GM19438 (cell line): ENCODE measurements at regions not wholly inside any gene's neighbourhood (a gene's known extent, or its start where the extent isn't known, plus 50 kb on each side); places are given as distances from the start of the nearest gene placed in this dataset.
"Not testable (repeated sequence)": the region's sequence is repeated elsewhere in the genome, so short reads cannot be mapped to it uniquely, and the experiment has no call there.

Source experiments
- ATAC-seq: cut with Tn5 transposase; IDR thresholded peaks from one replicate; pipeline ENCODE4 v1.9.1; 2021; ENCODE audit warnings: low read depth; ENCODE audit not compliant: unreplicated experiment

DNA sequence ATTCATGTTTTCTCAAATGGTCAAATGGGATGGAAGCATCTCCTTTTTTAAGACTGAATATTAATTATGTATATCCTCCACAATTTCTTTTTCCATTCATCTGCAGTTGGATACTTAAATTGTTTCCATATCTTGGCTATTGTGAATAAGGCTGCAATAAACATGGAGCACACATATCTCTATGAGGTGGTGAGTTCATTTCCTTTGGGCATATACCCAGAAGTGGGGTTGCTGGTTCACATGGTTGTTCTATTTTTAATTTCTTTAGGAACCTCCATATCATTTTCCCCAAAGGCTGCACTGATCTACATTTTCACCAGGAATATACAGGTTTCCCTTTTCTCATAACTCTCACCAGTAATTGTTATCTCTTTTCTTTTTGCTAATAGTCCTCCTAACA, 566.3 kb downstream of the KCTD12 start:
- no peak for ATAC-seq

DNA sequence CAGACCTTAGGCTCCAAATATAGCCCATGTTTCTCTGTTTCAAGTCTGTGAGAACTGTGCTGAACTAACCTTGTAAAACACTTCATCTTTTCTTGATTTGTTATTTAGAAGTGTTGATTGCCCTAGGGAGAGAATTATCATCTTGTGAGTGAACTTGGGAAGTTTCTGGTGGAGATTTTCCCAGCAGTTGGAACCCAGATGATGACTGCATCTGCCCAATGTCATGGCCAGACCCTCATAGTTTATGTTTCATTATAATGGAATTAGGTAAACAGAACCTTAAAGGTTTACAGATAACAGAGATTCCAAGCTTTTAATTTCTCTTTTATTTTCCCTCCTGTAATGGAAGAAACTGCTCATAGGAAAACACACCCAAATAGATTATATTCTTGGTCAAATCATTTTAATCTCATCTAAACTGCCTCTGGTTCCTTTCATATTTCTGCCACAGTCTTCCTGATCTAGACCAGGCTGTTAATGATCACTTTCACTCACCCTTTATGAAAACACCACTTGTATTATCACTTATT, 569.1 kb downstream of the KCTD12 start:
- ATAC-seq: no peak

DNA sequence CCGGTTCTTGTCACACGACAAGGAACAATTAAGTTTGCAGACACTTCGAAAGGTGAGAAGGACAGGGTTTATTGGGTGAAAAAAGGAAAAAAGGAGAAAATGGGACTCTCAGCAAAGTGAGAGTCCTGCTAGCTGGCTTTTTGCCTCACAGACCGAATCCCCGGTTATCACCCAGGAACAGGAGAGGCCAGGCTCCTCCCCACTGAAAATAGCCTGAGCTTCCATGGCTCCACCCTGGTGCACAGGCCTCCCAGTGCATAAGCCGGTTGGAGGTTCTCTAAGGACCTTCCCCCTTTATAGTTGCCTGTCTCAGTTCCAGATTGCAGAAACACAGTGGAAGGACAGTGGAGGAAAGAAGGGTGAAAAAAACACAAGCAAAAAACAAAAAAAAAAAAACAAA, 571.7 kb downstream of the KCTD12 start:
- no peak for ATAC-seq

GRCh38 chr13:76307142-76307541, 579.1 kb downstream of the KCTD12 start:
- ATAC-seq: no peak

- no peak for ATAC-seq
These were observed 585.5 kb downstream of the KCTD12 start for GRCh38 chr13:76300688-76301087.

- ATAC-seq: no peak
These were observed 588.9 kb downstream of the KCTD12 start for GRCh38 chr13:76297331-76297730.

GRCh38 chr13:76296751-76297150, 589.5 kb downstream of the KCTD12 start:
- no peak for ATAC-seq

DNA sequence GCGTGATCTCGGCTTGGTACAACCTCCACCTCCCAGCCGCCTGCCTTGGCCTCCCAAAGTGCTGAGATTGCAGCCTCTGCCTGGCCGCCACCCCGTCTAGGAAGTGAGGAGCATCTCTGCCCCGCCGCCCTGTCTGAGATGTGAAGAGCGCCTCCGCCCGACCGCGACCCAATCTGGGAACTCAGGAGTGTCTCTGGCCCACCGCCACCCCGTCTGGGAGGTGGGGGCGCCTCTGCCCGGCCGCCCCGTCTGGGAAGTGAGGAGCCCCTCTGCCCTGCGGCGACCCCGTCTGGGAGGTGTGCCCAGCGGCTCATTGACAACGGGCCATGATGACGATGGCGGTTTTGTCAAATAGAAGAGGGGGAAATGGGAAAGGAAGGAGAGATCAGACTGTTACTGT, 591.2 kb downstream of the KCTD12 start:
- not testable (repeated sequence) for ATAC-seq

GRCh38 chr13:76293751-76294150, 592.5 kb downstream of the KCTD12 start:
- no peak for ATAC-seq

DNA sequence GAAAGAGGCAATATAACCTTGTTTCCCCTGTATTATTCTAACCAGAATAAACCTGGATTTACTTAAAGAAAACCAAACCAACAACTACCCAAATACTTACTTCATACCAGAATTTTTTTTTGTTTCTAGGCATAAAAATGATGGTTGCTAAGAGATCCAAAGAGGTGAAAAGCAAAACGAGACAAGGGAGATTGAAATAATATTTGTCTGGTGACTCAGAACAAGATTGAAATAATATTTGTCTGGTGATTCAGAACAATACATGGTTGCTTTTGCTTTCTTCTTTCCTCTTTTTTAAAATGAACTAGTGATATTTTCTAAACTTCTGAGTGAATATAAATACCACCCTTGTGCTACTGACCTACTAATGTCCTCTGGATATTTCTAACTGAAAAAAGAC, 592.9 kb downstream of the KCTD12 start:
- ATAC-seq: no peak

GRCh38 chr13:76292726-76293125, 593.5 kb downstream of the KCTD12 start:
- no peak for ATAC-seq

- no peak for ATAC-seq
These were observed 594.2 kb downstream of the KCTD12 start for GRCh38 chr13:76292031-76292430.

- ATAC-seq: no peak
These were observed 596.6 kb downstream of the KCTD12 start for GRCh38 chr13:76289558-76289957.

- ATAC-seq: no peak
These were observed 600.0 kb downstream of the KCTD12 start for GRCh38 chr13:76286178-76286577.

DNA sequence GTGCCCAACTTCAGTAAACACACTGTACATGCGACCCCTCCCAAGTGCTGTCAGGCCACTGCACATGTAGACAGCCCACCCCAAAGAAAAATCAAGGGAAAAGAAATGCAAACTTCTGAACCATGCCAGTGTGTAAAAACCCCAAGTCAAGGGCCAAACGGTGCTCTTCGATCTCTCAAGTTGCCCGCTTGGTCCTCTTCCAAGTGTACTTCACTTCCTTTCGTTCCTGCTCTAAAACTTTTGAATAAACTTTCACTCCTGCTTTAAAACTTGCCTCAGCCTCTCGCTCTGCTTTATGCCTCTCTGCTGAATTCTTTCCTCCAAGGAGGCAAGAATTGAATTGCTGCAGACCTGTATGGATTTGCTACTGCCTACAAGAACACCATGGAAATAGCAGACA, 600.7 kb downstream of the KCTD12 start:
- ATAC-seq: no peak

DNA sequence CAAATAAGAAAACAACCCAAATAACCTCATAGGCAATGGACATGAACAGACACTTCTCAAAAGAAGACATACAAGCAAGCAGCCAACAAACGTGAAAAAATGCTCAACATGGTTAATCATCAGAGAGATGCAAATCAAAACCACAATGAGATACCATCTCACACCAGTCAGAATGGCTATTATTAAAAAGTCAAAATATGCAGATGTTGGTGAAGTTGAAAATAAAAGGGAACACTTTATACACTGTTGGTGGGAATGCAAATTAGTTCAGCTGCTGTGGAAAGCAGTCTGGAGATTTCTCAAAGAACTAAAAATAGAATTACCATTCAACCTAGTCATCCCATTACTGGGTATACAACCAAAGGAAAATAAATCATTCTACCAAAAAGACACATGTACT, 606.4 kb downstream of the KCTD12 start:
- ATAC-seq: not testable (repeated sequence)

DNA sequence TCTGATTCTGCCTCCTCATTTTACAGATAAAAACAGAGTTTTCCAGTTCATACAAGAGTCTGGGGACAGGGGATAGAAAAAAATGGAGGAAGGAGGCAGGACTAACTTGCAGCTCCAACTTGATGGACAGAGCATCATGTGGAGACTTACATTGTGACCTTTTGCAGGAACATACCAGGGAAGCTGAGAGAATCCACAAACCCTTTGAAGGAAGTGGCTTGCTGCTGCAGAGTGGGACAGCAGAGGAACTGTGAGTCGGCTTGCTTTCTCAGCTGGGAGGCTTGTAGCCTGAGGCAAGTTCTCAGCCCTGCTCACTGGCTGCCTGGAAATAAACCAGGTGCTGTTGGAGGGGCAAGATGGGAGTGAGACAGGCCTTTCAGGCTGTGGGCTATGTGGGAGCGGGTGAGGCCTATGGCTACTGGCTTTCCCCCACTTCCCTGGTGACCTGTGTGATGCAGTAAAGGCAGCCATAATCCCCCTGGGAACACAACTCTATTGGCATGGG, 614.4 kb downstream of the KCTD12 start:
- ATAC-seq: no peak

GRCh38 chr13:76268307-76268706, 617.9 kb downstream of the KCTD12 start:
- not testable (repeated sequence) for ATAC-seq

- no peak for ATAC-seq
These were observed 619.0 kb downstream of the KCTD12 start for GRCh38 chr13:76267216-76267615.

GRCh38 chr13:76266561-76266960, 619.6 kb downstream of the KCTD12 start:
- ATAC-seq: no peak

GRCh38 chr13:76250211-76250610, 614.1 kb downstream of the LMO7 start:
- ATAC-seq: no peak

DNA sequence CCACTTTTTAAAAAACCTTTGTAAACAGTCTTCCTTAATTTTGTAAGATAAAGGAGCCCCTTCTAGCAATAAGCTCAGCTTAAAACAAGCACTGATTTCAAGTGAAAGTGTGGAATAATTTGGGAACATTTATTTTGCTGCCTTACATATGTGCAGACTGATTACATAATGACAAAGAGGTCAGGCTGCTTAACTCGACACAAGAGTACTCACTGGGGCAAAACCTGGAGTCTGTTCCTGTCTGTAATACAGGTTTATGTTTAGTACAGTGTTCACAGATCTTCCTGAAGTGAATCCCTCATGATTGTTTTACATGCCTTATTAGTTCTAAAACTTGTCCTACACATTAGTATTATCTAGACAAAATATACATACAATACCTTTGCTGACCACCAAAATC, 609.8 kb downstream of the LMO7 start:
- ATAC-seq: no peak

DNA sequence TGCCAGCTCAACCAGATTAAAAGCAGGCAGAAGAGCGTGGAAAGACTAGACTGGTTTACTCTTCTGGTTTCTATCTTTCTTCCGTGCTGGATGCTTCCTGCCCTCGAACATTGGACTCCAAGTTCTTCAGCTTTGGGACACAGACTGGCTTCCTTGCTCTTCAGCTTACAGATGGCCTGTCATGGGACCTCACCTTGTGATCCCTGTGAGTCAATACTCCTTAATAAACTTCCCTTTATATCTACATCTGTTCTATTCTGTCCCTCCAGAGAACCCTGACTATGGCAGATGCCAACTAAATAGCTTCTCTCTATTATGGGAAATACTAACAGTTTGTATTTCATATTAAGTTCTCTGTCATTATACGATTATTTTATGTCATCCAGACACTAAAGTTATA, 609.1 kb downstream of the LMO7 start:
- ATAC-seq: no peak
